K562 (cell line): ENCODE measurements at regions not wholly inside any gene's neighbourhood (a gene's known extent, or its start where the extent isn't known, plus 50 kb on each side); places are given as distances from the start of the nearest gene placed in this dataset.
A peak's percentile ranks its signal among the peaks of the same experiment; 100 is the strongest.

ENCODE experiments used
- CBX5 ChIP-seq: IDR thresholded peaks from 2 replicates; pipeline ENCODE4 v1.6.1; 2014; ENCODE audit warnings: low read depth, borderline replicate concordance
- CHAMP1 ChIP-seq: fragments of 450-650 bp; IDR thresholded peaks from 2 replicates; pipeline ENCODE4 v1.6.1; 2016; ENCODE audit warnings: mild to moderate bottlenecking
- CTCFL ChIP-seq: IDR thresholded peaks from 2 replicates; pipeline ENCODE4 v1.6.1; 2011; ENCODE audit warnings: borderline replicate concordance, low read depth, mild to moderate bottlenecking, moderate library complexity, low read length; ENCODE audit not compliant: insufficient read depth, poor library complexity, severe bottlenecking
- DNMT1 ChIP-seq: fragments of 450-650 bp; IDR thresholded peaks from 2 replicates; pipeline ENCODE4 v1.6.1; 2016; ENCODE audit warnings: antibody characterized with exemption, mild to moderate bottlenecking
- EWSR1 ChIP-seq: fragments of 450-650 bp; IDR thresholded peaks from 2 replicates; pipeline ENCODE4 v1.6.1; 2018; ENCODE audit warnings: borderline replicate concordance, mild to moderate bottlenecking, low read depth, moderate library complexity; ENCODE audit not compliant: partially characterized antibody
- MAFF ChIP-seq: IDR thresholded peaks from 2 replicates; pipeline ENCODE4 v1.6.1; 2012; ENCODE audit warnings: low read length, improper control_type of control experiment
- MAFK ChIP-seq: IDR thresholded peaks from 2 replicates; pipeline ENCODE4 v1.6.1; 2011; ENCODE audit warnings: low read length, improper control_type of control experiment
- OTX1 ChIP-seq: fragments of 450-650 bp; formaldehyde crosslinking; IDR thresholded peaks from 2 replicates; pipeline ENCODE4 v1.4.0; 2022; ENCODE audit warnings: mild to moderate bottlenecking
- SPI1 ChIP-seq: IDR thresholded peaks from 2 replicates; pipeline ENCODE4 v1.6.1; 2011; ENCODE audit warnings: low read depth, low read length, control low read depth, borderline replicate concordance
- TAF7 ChIP-seq: fragments of 450-650 bp; IDR thresholded peaks from 2 replicates; pipeline ENCODE4 v1.6.1; 2016; ENCODE audit warnings: missing genetic modification characterization, missing compliant biosample characterization
- ZKSCAN8 ChIP-seq: fragments of 200-800 bp; sonication (Bioruptor generic); IDR thresholded peaks from 2 replicates; pipeline ENCODE4 v1.6.1; 2016; ENCODE audit warnings: missing genetic modification characterization, missing compliant biosample characterization
- ZNF165 ChIP-seq: fragments of 250-450 bp; sonication (Bioruptor Pico); IDR thresholded peaks from 2 replicates; pipeline ENCODE4 v1.4.0; 2020; ENCODE audit warnings: borderline replicate concordance
- TF ChIP-seq, protein P1 (sequence below): fragments of 250-450 bp; sonication (Bioruptor Pico); IDR thresholded peaks from 2 replicates; pipeline ENCODE4 v1.4.0; 2020; ENCODE audit warnings: borderline replicate concordance

DNA sequence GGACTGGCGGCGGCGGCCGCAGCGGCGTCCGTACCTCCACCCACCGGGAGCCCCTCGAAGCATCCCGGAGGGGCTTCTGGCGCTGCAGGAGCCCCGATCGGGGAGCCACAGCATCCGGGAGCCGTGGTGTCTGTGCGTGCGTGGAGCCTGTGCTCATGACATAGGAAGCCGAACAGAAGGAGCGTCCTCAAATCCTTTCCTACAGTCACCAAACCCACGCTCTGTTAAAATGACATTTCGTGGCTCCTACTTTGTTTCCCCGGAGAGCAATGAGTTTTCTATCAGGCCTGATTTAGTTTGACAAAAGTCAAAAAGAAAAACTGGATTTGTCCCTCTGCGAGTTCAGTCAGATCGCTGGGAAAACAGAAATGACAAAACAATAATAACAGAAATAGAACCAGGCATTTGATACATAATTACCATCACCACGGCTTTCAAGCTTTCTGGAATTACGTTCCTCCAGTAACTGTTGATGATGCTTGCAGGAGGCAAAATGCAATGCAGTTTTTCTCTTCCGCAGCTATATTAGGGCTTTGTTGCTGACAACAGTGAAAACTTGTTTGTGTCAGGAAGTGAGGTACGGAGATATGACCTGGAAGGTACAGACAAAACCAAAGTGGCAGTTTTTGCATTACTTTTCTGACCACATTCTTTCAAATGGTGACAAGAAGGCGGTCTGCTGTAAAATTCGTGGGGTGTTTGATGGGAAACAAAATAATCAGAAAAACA, 219.3 kb upstream of the MKLN1 start (continued):
- TF ChIP-seq MAFK (0 out of 2 replicates have a peak, but pooled peaks have one; percentile 14), EWSR1 (no peak), SPI1 (0 out of 2 replicates have a peak, but pooled peaks have one; percentile 22), CBX5 (no peak), ZNF165 (CRISPR knock-in tag) (0 out of 2 replicates have a peak, but pooled peaks have one; percentile 6), ZKSCAN8 (no peak), CHAMP1 (0 out of 2 replicates have a peak, but pooled peaks have one; percentile 11), MAFF (peak; percentile 14; the same call in 1 of the 2 replicates), CTCFL (no peak), TAF7 (peak; percentile 12; the same call in 1 of the 2 replicates), OTX1 (CRISPR knock-in tag) (no peak), DNMT1 (peak; percentile 17; the same call in 1 of the 2 replicates)
- TF ChIP-seq, protein P1, sequence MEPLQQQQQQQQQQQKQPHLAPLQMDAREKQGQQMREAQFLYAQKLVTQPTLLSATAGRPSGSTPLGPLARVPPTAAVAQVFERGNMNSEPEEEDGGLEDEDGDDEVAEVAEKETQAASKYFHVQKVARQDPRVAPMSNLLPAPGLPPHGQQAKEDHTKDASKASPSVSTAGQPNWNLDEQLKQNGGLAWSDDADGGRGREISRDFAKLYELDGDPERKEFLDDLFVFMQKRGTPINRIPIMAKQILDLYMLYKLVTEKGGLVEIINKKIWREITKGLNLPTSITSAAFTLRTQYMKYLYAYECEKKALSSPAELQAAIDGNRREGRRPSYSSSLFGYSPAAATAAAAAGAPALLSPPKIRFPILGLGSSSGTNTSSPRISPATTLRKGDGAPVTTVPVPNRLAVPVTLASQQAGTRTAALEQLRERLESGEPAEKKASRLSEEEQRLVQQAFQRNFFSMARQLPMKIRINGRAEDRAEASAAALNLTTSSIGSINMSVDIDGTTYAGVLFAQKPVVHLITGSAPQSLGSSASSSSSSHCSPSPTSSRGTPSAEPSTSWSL (CRISPR knock-in tag), result no peak
